GM23248 (cell line): ENCODE measurements at regions not wholly inside any gene's neighbourhood (a gene's known extent, or its start where the extent isn't known, plus 50 kb on each side); places are given as distances from the start of the nearest gene placed in this dataset.

Experiments
- DNase-seq: peaks from one replicate; pipeline ENCODE4 v3.0.0-alpha.2; 2015
- H2AFZ ChIP-seq: fragments of 200-600 bp; sonication (generic); 2 replicates; pipeline ENCODE4 v1.6.1; 2016; ENCODE audit warnings: antibody characterized with exemption
- H3F3A ChIP-seq: fragments of 200-600 bp; sonication (generic); 2 replicates; pipeline ENCODE4 v1.6.1; 2016; ENCODE audit warnings: mild to moderate bottlenecking, antibody characterized with exemption, mixed run types; ENCODE audit not compliant: insufficient read depth
- H3K27ac ChIP-seq: fragments of 200-600 bp; sonication (generic); 2 replicates; pipeline ENCODE4 v1.5.1; 2016; ENCODE audit warnings: mild to moderate bottlenecking
- H3K27me3 ChIP-seq: fragments of 200-600 bp; sonication (generic); replicated peaks from 2 replicates; pipeline ENCODE4 v1.6.1; 2016; ENCODE audit warnings: mild to moderate bottlenecking; ENCODE audit not compliant: insufficient read depth
- H3K36me3 ChIP-seq: fragments of 200-600 bp; sonication (generic); 2 replicates; pipeline ENCODE4 v1.6.1; 2016; ENCODE audit warnings: low read depth, mild to moderate bottlenecking
- H3K4me1 ChIP-seq: fragments of 200-600 bp; sonication (generic); 2 replicates; pipeline ENCODE4 v1.6.1; 2016; ENCODE audit warnings: mild to moderate bottlenecking; ENCODE audit not compliant: insufficient read depth
- H3K4me2 ChIP-seq: fragments of 200-600 bp; sonication (generic); one replicate; pipeline ENCODE4 v1.6.1; 2016; ENCODE audit warnings: mild to moderate bottlenecking; ENCODE audit not compliant: unreplicated experiment
- H3K4me3 ChIP-seq: fragments of 200-600 bp; sonication (generic); 2 replicates; pipeline ENCODE4 v1.5.1; 2016; ENCODE audit warnings: mild to moderate bottlenecking
- H3K79me2 ChIP-seq: fragments of 200-600 bp; sonication (generic); 2 replicates; pipeline ENCODE4 v1.6.1; 2016; ENCODE audit warnings: mild to moderate bottlenecking; ENCODE audit not compliant: insufficient read depth
- H3K9ac ChIP-seq: fragments of 200-600 bp; sonication (generic); 2 replicates; pipeline ENCODE4 v1.6.1; 2016; ENCODE audit warnings: mild to moderate bottlenecking
- H3K9me2 ChIP-seq: fragments of 200-600 bp; sonication (generic); 2 replicates; pipeline ENCODE4 v1.6.1; 2016; ENCODE audit warnings: mixed run types, mild to moderate bottlenecking, moderate library complexity; ENCODE audit not compliant: insufficient read depth
- H3K9me3 ChIP-seq: fragments of 200-600 bp; sonication (generic); one replicate; pipeline ENCODE4 v1.6.1; 2017; ENCODE audit warnings: low read depth
- H4K20me1 ChIP-seq: fragments of 200-600 bp; sonication (generic); 2 replicates; pipeline ENCODE4 v1.6.0; 2016; ENCODE audit not compliant: insufficient read depth
- EZH2 ChIP-seq: fragments of 200-600 bp; sonication (generic); IDR thresholded peaks from 2 replicates; pipeline ENCODE4 v1.6.1; 2018; ENCODE audit warnings: antibody characterized with exemption, mild to moderate bottlenecking; ENCODE audit not compliant: insufficient read depth, poor library complexity, severe bottlenecking
- EZH2phosphoT487 ChIP-seq: fragments of 200-600 bp; sonication (generic); IDR thresholded peaks from 2 replicates; pipeline ENCODE4 v1.6.1; 2018; ENCODE audit warnings: antibody characterized with exemption, moderate library complexity, mild to moderate bottlenecking, low read depth; ENCODE audit not compliant: insufficient read depth
- WGBS, 2 experiments: methylation state at CpG; one replicate each; pipeline ENCODE4 v1.1.6; 2015 to 2017; ENCODE audit warnings: low lambda C conversion rate in 2 of 2, low coverage in 1 of 2; ENCODE audit errors: missing lambda C conversion rate in 2 of 2; 5-methylcytosine and 5-hydroxymethylcytosine counted together
- in situ Hi-C: fragments of 300-500 bp; cut with MboI; formaldehyde crosslinking; loops from 2 replicates; pipeline ENCODE4 v1.15.0; 2020

GRCh38 chr2:61713457-61713856 is 140.4 kb downstream of the FAM161A start:
- DNase-seq: no peak
- Histone ChIP-seq H2AFZ (no peak overlapping the region), H3K36me3 (no peaks in the 10 kb centered on the region), H3K9ac (no peak overlapping the region), H3F3A (no peaks in the 10 kb centered on the region), H4K20me1 (no peaks in the 10 kb centered on the region), H3K4me3 (no peak overlapping the region), H3K27ac (no peak overlapping the region), H3K9me2 (no peaks in the 10 kb centered on the region), H3K9me3 (no peaks in the 10 kb centered on the region), H3K4me1 (no peaks in the 10 kb centered on the region), H3K27me3 (no peaks in the 10 kb centered on the region), H3K4me2 (no peak overlapping the region), H3K79me2 (no peaks in the 10 kb centered on the region)
- in situ Hi-C loops: no loop called here
- 72 to 75% methylated on average over 6 of the region's 6 CpGs for WGBS, 2 experiments
- TF ChIP-seq EZH2: no peak
- no peak for TF ChIP-seq EZH2phosphoT487

DNA sequence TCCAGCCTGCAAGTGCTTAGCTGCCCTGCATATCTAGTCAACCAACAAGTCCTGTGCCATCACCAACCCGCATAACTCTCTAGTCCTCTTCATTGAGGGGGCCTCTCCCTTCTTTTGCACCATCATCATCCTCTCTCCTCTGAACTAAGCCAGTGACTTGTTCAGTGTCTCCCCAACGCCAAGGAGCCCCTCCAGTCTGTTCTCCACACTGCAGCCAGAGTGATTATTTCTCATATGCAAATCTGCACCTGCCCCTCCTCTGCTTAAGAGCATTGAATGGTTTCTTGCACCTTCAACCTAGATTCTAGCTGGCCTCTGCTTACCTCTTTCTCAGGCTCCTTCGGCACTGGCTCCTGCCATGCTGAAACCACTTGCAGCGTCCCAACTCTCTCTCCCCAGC is 141.8 kb downstream of the FAM161A start:
- no peak for DNase-seq
- H3K9ac ChIP-seq: no peak overlapping the region
- in situ Hi-C loops: no loop called here

DNA sequence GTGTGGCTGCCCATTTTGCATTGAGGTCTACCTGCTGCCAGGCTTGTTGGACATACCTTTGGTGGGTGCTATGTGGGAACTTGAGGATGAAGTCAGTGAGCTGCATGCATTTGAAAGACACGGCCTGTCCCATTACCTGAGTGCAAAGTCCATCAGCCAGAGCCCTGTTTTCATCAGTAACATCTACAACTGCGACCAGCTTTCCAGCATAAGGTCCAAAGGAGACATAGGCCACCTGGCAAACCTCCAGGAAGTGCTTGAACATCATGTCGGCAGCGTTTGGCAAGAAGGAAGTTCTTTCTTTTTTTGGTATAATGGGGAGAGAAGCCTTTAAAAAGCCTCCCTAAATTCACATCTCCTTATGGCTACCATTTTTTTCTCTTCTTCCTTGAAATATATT is 143.1 kb downstream of the FAM161A start:
- no peak overlapping the region for H3K9ac ChIP-seq
- no peaks in the 10 kb centered on the region for H3F3A ChIP-seq
- H3K27me3 ChIP-seq: no peaks in the 10 kb centered on the region
- TF ChIP-seq EZH2phosphoT487: no peak
- H3K4me1 ChIP-seq: no peaks in the 10 kb centered on the region
- no peak overlapping the region for H3K4me3 ChIP-seq
- no peak for DNase-seq
- no peak overlapping the region for H3K27ac ChIP-seq
- H3K9me2 ChIP-seq: no peaks in the 10 kb centered on the region
- no peaks in the 10 kb centered on the region for H3K79me2 ChIP-seq
- no peak overlapping the region for H3K4me2 ChIP-seq
- no peaks in the 10 kb centered on the region for H3K36me3 ChIP-seq
- 61 to 69% methylated on average over 4 of the region's 4 CpGs for WGBS, 2 experiments
- in situ Hi-C loops: no loop called here
- H3K9me3 ChIP-seq: no peaks in the 10 kb centered on the region
- no peaks in the 10 kb centered on the region for H4K20me1 ChIP-seq
- no peak overlapping the region for H2AFZ ChIP-seq

More for the DNA sequence above, 141.8 kb downstream of the FAM161A start:
- Histone ChIP-seq H3K4me2 (no peak overlapping the region), H3K9me3 (no peaks in the 10 kb centered on the region), H3K4me1 (no peaks in the 10 kb centered on the region), H3K27ac (no peak overlapping the region), H3K79me2 (no peaks in the 10 kb centered on the region), H3K4me3 (no peak overlapping the region), H3K27me3 (no peaks in the 10 kb centered on the region), H4K20me1 (no peaks in the 10 kb centered on the region), H3F3A (no peaks in the 10 kb centered on the region), H3K9me2 (no peaks in the 10 kb centered on the region), H3K36me3 (no peaks in the 10 kb centered on the region), H2AFZ (no peak overlapping the region)
- no peak for TF ChIP-seq EZH2
- TF ChIP-seq EZH2phosphoT487: no peak
- 57 to 61% methylated on average over 4 of the region's 4 CpGs for WGBS, 2 experiments

- WGBS, 2 experiments: 67 to 73% methylated on average over 12 of the region's 12 CpGs
- H3K79me2 ChIP-seq: no peaks in the 10 kb centered on the region
- no peak overlapping the region for H3K4me2 ChIP-seq
- TF ChIP-seq EZH2 (no peak), EZH2phosphoT487 (no peak)
- peak; percentile 40 for DNase-seq
- no peaks in the 10 kb centered on the region for H3K27me3 ChIP-seq
- no peak overlapping the region for H3K27ac ChIP-seq
- H3K9me3 ChIP-seq: no peaks in the 10 kb centered on the region
- no peaks in the 10 kb centered on the region for H3K9me2 ChIP-seq
- H3K9ac ChIP-seq: no peak overlapping the region
- no peaks in the 10 kb centered on the region for H3F3A ChIP-seq
- no peak overlapping the region for H3K4me3 ChIP-seq
- H3K4me1 ChIP-seq: no peaks in the 10 kb centered on the region
- H4K20me1 ChIP-seq: no peaks in the 10 kb centered on the region
- in situ Hi-C loops: no loop called here
- H3K36me3 ChIP-seq: no peaks in the 10 kb centered on the region
- H2AFZ ChIP-seq: no peak overlapping the region
Measured at GRCh38 chr2:61707984-61708852, 145.6 kb downstream of the FAM161A start.

DNA sequence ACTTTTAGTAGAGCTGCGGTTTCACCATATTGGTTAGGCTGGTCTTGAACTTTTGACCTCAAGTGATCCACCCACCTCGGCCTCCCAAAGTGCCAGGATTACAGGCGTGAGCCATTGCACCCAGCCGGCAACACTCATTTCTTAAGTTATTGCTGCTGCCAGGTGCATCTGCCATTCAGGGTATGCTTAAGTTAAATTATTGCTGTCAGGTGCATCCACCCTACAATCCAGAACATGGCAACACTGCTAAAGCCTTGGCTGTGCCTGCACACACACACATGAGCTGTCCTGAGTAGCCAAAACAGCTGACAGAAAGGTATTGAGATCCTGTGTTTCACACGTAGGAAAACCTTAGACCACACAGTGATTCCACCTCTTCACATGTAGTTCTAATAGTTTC is 148.2 kb downstream of the FAM161A start:
- no peak for DNase-seq
- H3K9me3 ChIP-seq: no peaks in the 10 kb centered on the region
- WGBS, 2 experiments: 76 to 78% methylated on average over 5 of the region's 5 CpGs
- H3K27ac ChIP-seq: no peak overlapping the region
- H3K4me3 ChIP-seq: no peak overlapping the region
- no peaks in the 10 kb centered on the region for H3K79me2 ChIP-seq
- TF ChIP-seq EZH2phosphoT487 (no peak), EZH2 (no peak)
- no peaks in the 10 kb centered on the region for H3F3A ChIP-seq
- no peak overlapping the region for H3K9ac ChIP-seq
- no peaks in the 10 kb centered on the region for H4K20me1 ChIP-seq
- no peaks in the 10 kb centered on the region for H3K9me2 ChIP-seq
- H3K4me2 ChIP-seq: no peak overlapping the region
- H3K27me3 ChIP-seq: no peaks in the 10 kb centered on the region
- H3K4me1 ChIP-seq: no peaks in the 10 kb centered on the region
- in situ Hi-C loops: no loop called here
- no peaks in the 10 kb centered on the region for H3K36me3 ChIP-seq
- H2AFZ ChIP-seq: no peak overlapping the region
